ENCODE measurements at regions not wholly inside any gene's neighbourhood (a gene's known extent, or its start where the extent isn't known, plus 50 kb on each side); places are given as distances from the start of the nearest gene placed in this dataset.

DNA sequence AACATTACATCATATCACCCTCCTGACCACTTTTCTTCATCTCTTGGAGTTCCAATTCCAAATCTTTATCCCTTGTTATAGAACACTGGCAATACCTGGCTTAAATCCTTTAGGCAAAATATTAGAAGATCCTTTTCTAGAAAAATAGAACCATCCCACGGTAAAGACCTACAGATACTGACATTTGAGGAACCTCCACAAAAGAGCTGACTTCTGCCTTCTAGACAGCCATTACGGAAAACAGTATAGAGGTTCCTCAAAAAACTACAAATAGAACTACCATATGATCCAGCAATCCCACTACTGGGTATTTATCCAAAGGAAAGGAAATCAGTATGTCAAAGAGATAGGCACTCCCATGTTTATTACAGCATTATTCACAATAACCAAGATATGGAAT is 241.7 kb upstream of the AMIGO2 start:
- no peak for TF ChIP-seq ARNT (IDR thresholded peaks at IDR 0.05)
- TF ChIP-seq L3MBTL2 (conservative IDR thresholded peaks at IDR 0.05): no peak
- no peak for TF ChIP-seq ZNF384 (IDR thresholded peaks at IDR 0.05)
- TF ChIP-seq SUZ12 (IDR thresholded peaks at IDR 0.05): no peak
- TF ChIP-seq SP1 (IDR thresholded peaks at IDR 0.05): no peak
- no peak for TF ChIP-seq BHLHE40 (IDR thresholded peaks at IDR 0.05; ENCODE audit: borderline replicate concordance)
- TF ChIP-seq, protein P1, sequence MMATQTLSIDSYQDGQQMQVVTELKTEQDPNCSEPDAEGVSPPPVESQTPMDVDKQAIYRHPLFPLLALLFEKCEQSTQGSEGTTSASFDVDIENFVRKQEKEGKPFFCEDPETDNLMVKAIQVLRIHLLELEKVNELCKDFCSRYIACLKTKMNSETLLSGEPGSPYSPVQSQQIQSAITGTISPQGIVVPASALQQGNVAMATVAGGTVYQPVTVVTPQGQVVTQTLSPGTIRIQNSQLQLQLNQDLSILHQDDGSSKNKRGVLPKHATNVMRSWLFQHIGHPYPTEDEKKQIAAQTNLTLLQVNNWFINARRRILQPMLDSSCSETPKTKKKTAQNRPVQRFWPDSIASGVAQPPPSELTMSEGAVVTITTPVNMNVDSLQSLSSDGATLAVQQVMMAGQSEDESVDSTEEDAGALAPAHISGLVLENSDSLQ (IDR thresholded peaks at IDR 0.05): no peak
- TF ChIP-seq HDGF (IDR thresholded peaks at IDR 0.05; ENCODE audit: borderline replicate concordance): no peak
- TF ChIP-seq TARDBP (IDR thresholded peaks at IDR 0.05): no peak
- no peak for TF ChIP-seq NFRKB (IDR thresholded peaks at IDR 0.05)

Measured in HEK293T (cell line).